ENCODE measurements at regions not wholly inside any gene's neighbourhood (a gene's known extent, or its start where the extent isn't known, plus 50 kb on each side); places are given as distances from the start of the nearest gene placed in this dataset.

DNA sequence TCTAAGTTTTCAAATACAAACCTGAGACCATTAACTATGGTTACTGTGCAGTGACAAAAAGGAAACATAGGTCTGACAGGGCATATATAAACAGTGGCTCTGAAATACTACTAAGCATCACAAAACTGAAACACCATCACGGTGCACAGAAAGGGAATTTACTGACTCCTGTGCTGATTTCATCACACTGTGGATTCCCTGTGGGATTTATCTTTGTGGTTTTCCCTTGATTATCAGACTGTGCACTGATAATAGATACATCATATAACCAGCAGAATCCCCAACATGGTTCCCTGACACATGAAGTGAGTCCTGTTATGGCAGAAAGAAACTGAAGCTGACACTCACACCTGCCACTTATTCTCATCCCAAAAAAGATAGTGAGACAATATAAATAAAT lies 676.3 kb upstream of the KCND2 start:
- TF ChIP-seq, protein P1, sequence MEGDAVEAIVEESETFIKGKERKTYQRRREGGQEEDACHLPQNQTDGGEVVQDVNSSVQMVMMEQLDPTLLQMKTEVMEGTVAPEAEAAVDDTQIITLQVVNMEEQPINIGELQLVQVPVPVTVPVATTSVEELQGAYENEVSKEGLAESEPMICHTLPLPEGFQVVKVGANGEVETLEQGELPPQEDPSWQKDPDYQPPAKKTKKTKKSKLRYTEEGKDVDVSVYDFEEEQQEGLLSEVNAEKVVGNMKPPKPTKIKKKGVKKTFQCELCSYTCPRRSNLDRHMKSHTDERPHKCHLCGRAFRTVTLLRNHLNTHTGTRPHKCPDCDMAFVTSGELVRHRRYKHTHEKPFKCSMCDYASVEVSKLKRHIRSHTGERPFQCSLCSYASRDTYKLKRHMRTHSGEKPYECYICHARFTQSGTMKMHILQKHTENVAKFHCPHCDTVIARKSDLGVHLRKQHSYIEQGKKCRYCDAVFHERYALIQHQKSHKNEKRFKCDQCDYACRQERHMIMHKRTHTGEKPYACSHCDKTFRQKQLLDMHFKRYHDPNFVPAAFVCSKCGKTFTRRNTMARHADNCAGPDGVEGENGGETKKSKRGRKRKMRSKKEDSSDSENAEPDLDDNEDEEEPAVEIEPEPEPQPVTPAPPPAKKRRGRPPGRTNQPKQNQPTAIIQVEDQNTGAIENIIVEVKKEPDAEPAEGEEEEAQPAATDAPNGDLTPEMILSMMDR (IDR thresholded peaks at IDR 0.05), result no peak
- no peak for TF ChIP-seq EZH2 (IDR thresholded peaks at IDR 0.05; ENCODE audit: borderline replicate concordance, insufficient read depth, low read depth, low read length, poor library complexity, severe bottlenecking)
